Activated CD8-positive, alpha-beta T cell treated with anti-CD3 and anti-CD28 coated beads for 36 hours (primary cell): ENCODE measurements at regions not wholly inside any gene's neighbourhood (a gene's known extent, or its start where the extent isn't known, plus 50 kb on each side); places are given as distances from the start of the nearest gene placed in this dataset.
"Not testable (repeated sequence)": the region's sequence is repeated elsewhere in the genome, so short reads cannot be mapped to it uniquely, and the experiment has no call there.

Source experiments
- ATAC-seq: fragments of 200-7000 bp; cut with Tn5 transposase; one replicate; pipeline ENCODE4 v1.10.0; 2021; ENCODE audit warnings: mild to moderate bottlenecking, moderate library complexity
- CTCF ChIA-PET: fragments of 350-600 bp; sonication (Branson Sonifier 250); formaldehyde crosslinking; loops from one replicate; lab custom pipeline; 2021; ENCODE audit warnings: antibody characterized with exemption; lab: Charles Lee
- POLR2A ChIA-PET: fragments of 350-600 bp; sonication (Branson Sonifier 250); formaldehyde crosslinking; loops from one replicate; lab custom pipeline; 2021; ENCODE audit warnings: antibody characterized with exemption; lab: Charles Lee
- DNase-seq: peaks from one replicate; pipeline ENCODE4 v3.0.0-alpha.2; 2020
- H3K27ac Mint-ChIP-seq: one replicate; pipeline ENCODE4 v1.8.0; 2021; ENCODE audit warnings: mild to moderate bottlenecking, mixed read lengths
- H3K27me3 Mint-ChIP-seq: one replicate; pipeline ENCODE4 v1.8.0; 2021; ENCODE audit warnings: mixed read lengths
- H3K36me3 Mint-ChIP-seq: one replicate; pipeline ENCODE4 v1.8.0; 2021; ENCODE audit warnings: low read depth, mixed read lengths
- H3K4me1 Mint-ChIP-seq: one replicate; pipeline ENCODE4 v1.8.0; 2021; ENCODE audit warnings: low read depth, mixed read lengths
- H3K4me3 Mint-ChIP-seq: one replicate; pipeline ENCODE4 v1.8.0; 2021; ENCODE audit warnings: mild to moderate bottlenecking, moderate library complexity, mixed read lengths
- H3K9me3 Mint-ChIP-seq: one replicate; pipeline ENCODE4 v1.8.0; 2021; ENCODE audit warnings: mixed read lengths
- CTCF ChIP-seq: fragments of 200-600 bp; IDR thresholded peaks from one replicate; pipeline ENCODE4 v1.8.0; 2022; ENCODE audit warnings: antibody characterized with exemption, mild to moderate bottlenecking
- intact Hi-C: fragments of 100-400 bp; cut with micrococcal nuclease; formaldehyde crosslinking; loops from one replicate; pipeline ENCODE4 v1.10.0; 2022

- Mint-ChIP-seq H3K9me3 (no peaks in the 10 kb centered on the region), H3K4me3 (no peak overlapping the region)
- CTCF ChIA-PET, result no interaction called here
These were observed 737.2 kb upstream of the GJE1 start for GRCh38 chr6:141395443-141396008.

DNA sequence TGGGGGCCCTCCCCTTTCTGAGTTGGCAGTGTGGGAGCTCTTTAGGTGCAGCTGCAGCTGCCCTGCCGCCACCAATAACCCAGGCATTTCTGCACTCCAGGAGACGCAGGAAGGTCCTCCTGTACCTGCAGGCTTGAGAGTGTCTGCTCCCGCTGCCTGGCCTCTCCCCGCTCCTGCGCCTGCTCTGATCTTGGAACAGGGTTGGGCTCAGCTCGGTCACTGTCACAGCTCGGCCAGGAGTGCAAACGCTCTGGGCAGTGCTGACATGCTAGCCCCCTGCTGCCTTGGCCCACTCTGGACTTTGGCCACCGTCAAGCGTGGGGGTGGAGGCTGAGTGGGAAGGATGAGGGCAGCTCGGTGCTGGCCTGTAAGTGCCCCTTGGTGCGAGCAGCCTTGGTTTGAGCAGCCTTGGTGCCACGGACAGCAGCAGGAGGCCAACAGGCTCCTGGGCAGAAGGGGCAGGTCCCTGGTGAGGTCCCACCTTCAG is 738.1 kb upstream of the GJE1 start:
- no peak for TF ChIP-seq CTCF
- Mint-ChIP-seq H3K27ac (no peak overlapping the region), H3K36me3 (no peaks in the 10 kb centered on the region), H3K9me3 (no peaks in the 10 kb centered on the region), H3K4me1 (no peaks in the 10 kb centered on the region), H3K27me3 (no peaks in the 10 kb centered on the region), H3K4me3 (no peak overlapping the region)
- ATAC-seq, result no peak
- DNase-seq, result no peak
- POLR2A ChIA-PET, result no interaction called here
- CTCF ChIA-PET, result no interaction called here
- intact Hi-C loops, result no loop called here

More at GRCh38 chr6:141395443-141396008, 737.2 kb upstream of the GJE1 start:
- H3K4me1 Mint-ChIP-seq, result no peaks in the 10 kb centered on the region
- no peak overlapping the region for H3K27ac Mint-ChIP-seq
- no peaks in the 10 kb centered on the region for H3K27me3 Mint-ChIP-seq
- H3K36me3 Mint-ChIP-seq, result no peaks in the 10 kb centered on the region
- no peak for ATAC-seq
- POLR2A ChIA-PET, result no interaction called here
- intact Hi-C loops, result no loop called here
- TF ChIP-seq CTCF, result no peak
- no peak for DNase-seq

GRCh38 chr6:141394125-141394536 is 738.6 kb upstream of the GJE1 start:
- Mint-ChIP-seq H3K4me1 (no peaks in the 10 kb centered on the region), H3K27me3 (no peaks in the 10 kb centered on the region), H3K9me3 (no peaks in the 10 kb centered on the region), H3K4me3 (no peak overlapping the region), H3K27ac (no peak overlapping the region), H3K36me3 (no peaks in the 10 kb centered on the region)
- POLR2A ChIA-PET, result no interaction called here
- no peak for DNase-seq
- ATAC-seq, result no peak
- intact Hi-C loops, result no loop called here
- CTCF ChIA-PET, result no interaction called here
- no peak for TF ChIP-seq CTCF

DNA sequence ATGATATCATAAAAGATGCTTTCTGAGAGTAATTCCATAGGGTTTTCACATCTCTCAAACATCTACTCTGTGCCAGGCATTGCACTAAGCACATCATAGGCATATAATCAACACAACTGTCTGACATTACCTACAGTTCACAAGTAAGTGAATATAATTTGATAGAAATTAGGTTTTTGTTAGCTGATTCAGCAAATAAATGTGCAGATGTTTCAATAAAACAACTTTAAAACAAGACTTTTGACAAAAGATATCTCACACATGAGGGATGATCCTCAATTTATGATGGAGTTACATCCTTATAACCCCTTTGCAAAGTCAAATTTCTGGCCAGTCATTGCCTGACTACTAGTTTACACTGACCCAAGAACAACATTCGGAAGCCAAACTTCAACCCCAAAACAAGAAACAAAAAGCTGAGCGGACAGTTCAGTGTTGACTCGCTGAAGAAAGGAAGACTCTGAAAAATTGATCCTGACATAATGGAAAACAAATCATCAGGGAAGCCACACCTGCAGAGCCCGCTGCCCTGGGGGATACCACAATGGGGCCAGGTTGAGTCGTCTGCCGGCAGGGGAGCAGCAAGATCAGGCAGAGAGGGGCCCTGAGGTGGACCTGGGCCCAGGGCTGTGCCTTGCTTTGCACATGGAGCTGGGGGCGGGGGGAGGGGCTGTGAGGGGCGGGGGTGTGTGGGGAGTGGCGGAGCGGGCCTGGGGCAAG is 739.2 kb upstream of the GJE1 start:
- intact Hi-C loops, result no loop called here
- ChIA-PET POLR2A (no interaction called here), CTCF (no interaction called here)
- Mint-ChIP-seq H3K27ac (no peak overlapping the region), H3K9me3 (no peaks in the 10 kb centered on the region), H3K4me1 (no peaks in the 10 kb centered on the region), H3K27me3 (no peaks in the 10 kb centered on the region), H3K4me3 (no peak overlapping the region), H3K36me3 (no peaks in the 10 kb centered on the region)
- DNase-seq (no peak), ATAC-seq (no peak)
- TF ChIP-seq CTCF, result no peak

GRCh38 chr6:141391135-141391534 is 741.6 kb upstream of the GJE1 start:
- H3K9me3 Mint-ChIP-seq, DNase-seq, H3K27ac Mint-ChIP-seq, H3K4me3 Mint-ChIP-seq, POLR2A ChIA-PET, H3K36me3 Mint-ChIP-seq, ATAC-seq, intact Hi-C loops, CTCF ChIA-PET, H3K4me1 Mint-ChIP-seq, H3K27me3 Mint-ChIP-seq: not testable (repeated sequence)
